ENCODE measurements at regions not wholly inside any gene's neighbourhood (a gene's known extent, or its start where the extent isn't known, plus 50 kb on each side); places are given as distances from the start of the nearest gene placed in this dataset.
"Not testable (repeated sequence)": the region's sequence is repeated elsewhere in the genome, so short reads cannot be mapped to it uniquely, and the experiment has no call there.

GRCh38 chr13:54004026-54004699, 975.5 kb downstream of the OLFM4 start:
- DNase-seq: no peak

- no peak for DNase-seq
These were observed 987.9 kb downstream of the OLFM4 start for GRCh38 chr13:54016542-54016941.

- no peak for DNase-seq
These were observed 989.9 kb downstream of the OLFM4 start for GRCh38 chr13:54018485-54018884.

GRCh38 chr13:54029226-54029625, 1000.6 kb downstream of the OLFM4 start:
- DNase-seq: no peak

GRCh38 chr13:54029720-54030119, 1001.1 kb downstream of the OLFM4 start:
- no peak for DNase-seq

GRCh38 chr13:54033323-54033861, 1004.8 kb downstream of the OLFM4 start:
- no peak for DNase-seq

GRCh38 chr13:54034047-54034446, 1005.4 kb downstream of the OLFM4 start:
- no peak for DNase-seq

GRCh38 chr13:54057416-54057815, 1028.8 kb downstream of the OLFM4 start:
- not testable (repeated sequence) for DNase-seq

- not testable (repeated sequence) for DNase-seq
These were observed 1041.3 kb downstream of the OLFM4 start for GRCh38 chr13:54069958-54070357.

- no peak for DNase-seq
These were observed 1049.0 kb downstream of the OLFM4 start for GRCh38 chr13:54077569-54077968.

GRCh38 chr13:54078271-54078870, 1049.8 kb downstream of the OLFM4 start:
- DNase-seq: no peak

GRCh38 chr13:54082309-54082708, 1053.7 kb downstream of the OLFM4 start:
- not testable (repeated sequence) for DNase-seq

- no peak for DNase-seq
These were observed 1063.3 kb downstream of the OLFM4 start for GRCh38 chr13:54091884-54092283.

- DNase-seq: no peak
These were observed 1064.1 kb downstream of the OLFM4 start for GRCh38 chr13:54092686-54093085.

- no peak for DNase-seq
These were observed 1082.0 kb downstream of the OLFM4 start for GRCh38 chr13:54110597-54110996.

GRCh38 chr13:54124700-54125099, 1096.1 kb downstream of the OLFM4 start:
- DNase-seq: no peak

- DNase-seq: not testable (repeated sequence)
These were observed 1102.3 kb downstream of the OLFM4 start for GRCh38 chr13:54130931-54131330.

GRCh38 chr13:54131433-54131832, 1102.8 kb downstream of the OLFM4 start:
- DNase-seq: not testable (repeated sequence)

GRCh38 chr13:54132127-54132526, 1103.5 kb downstream of the OLFM4 start:
- DNase-seq: not testable (repeated sequence)

GRCh38 chr13:54132720-54133119, 1104.1 kb downstream of the OLFM4 start:
- DNase-seq: not testable (repeated sequence)

GRCh38 chr13:54133746-54134145, 1105.1 kb downstream of the OLFM4 start:
- DNase-seq: no peak

GRCh38 chr13:54144828-54145227, 1116.2 kb downstream of the OLFM4 start:
- DNase-seq: no peak

GRCh38 chr13:54150851-54151250, 1122.2 kb downstream of the OLFM4 start:
- DNase-seq: no peak

GRCh38 chr13:54162069-54162468, 1133.5 kb downstream of the OLFM4 start:
- DNase-seq: no peak

Data from NCI-H1436 (cell line).